ENCODE measurements at regions not wholly inside any gene's neighbourhood (a gene's known extent, or its start where the extent isn't known, plus 50 kb on each side); places are given as distances from the start of the nearest gene placed in this dataset.

GRCh38 chr6:121876721-121877120 is 441.3 kb downstream of the GJA1 start:
- Histone ChIP-seq H2BK120ac (ENCODE audit: low read depth, low read length, poor library complexity, severe bottlenecking) (no peak overlapping the region), H3K9ac (ENCODE audit: extremely low read depth, insufficient read length, low read length) (no peak overlapping the region), H3K79me2 (ENCODE audit: insufficient read depth, low read length) (no peaks in the 10 kb centered on the region), H3K4me2 (ENCODE audit: insufficient read depth, insufficient read length, low read length) (no peak overlapping the region), H3K18ac (ENCODE audit: insufficient read length, low read depth, low read length) (no peak overlapping the region), H3K23ac (ENCODE audit: insufficient read length, low read depth, low read length) (no peak overlapping the region), H3K79me1 (ENCODE audit: insufficient read depth, low read depth, low read length, poor library complexity, severe bottlenecking) (no peaks in the 10 kb centered on the region), H2BK15ac (ENCODE audit: low read depth, low read length) (no peak overlapping the region), H4K8ac (replicated peaks; ENCODE audit: insufficient read length, low read depth, low read length) (no peak overlapping the region), H3K27ac (ENCODE audit: insufficient read length, low read depth, low read length) (no peak overlapping the region), H3K56ac (ENCODE audit: insufficient read length, low read depth, low read length) (no peak overlapping the region), H2AFZ (ENCODE audit: low read length) (no peak overlapping the region), H2BK20ac (ENCODE audit: low read depth, low read length, poor library complexity, severe bottlenecking) (no peak overlapping the region), H4K5ac (ENCODE audit: insufficient read length, low read depth, low read length) (no peak overlapping the region), H3K9me3 (ENCODE audit: control insufficient read depth, low read depth, low read length) (no peaks in the 10 kb centered on the region), H4K20me1 (ENCODE audit: control insufficient read depth, insufficient read depth, insufficient read length) (no peaks in the 10 kb centered on the region), H3K27me3 (ENCODE audit: insufficient read depth, low read length) (no peaks in the 10 kb centered on the region), H4K91ac (ENCODE audit: insufficient read length, low read depth, low read length) (no peak overlapping the region), H2BK12ac (ENCODE audit: insufficient read length, low read depth, low read length) (no peak overlapping the region), H3K4ac (ENCODE audit: low read depth, low read length) (no peak overlapping the region), H3K23me2 (ENCODE audit: insufficient read length, low read depth, low read length, poor library complexity, severe bottlenecking) (no peaks in the 10 kb centered on the region), H2AK5ac (ENCODE audit: insufficient read length, low read length) (no peak overlapping the region), H3K4me1 (ENCODE audit: insufficient read depth, low read length) (no peaks in the 10 kb centered on the region), H2BK5ac (ENCODE audit: insufficient read length, low read length) (no peak overlapping the region), H3T11ph (ENCODE audit: low read length) (no peak overlapping the region), H3K14ac (ENCODE audit: insufficient read depth, low read length) (no peak overlapping the region)
- TF ChIP-seq CTCF (conservative IDR thresholded peaks at IDR 0.05) = no peak
- no peak overlapping the region for H3K4me3 Mint-ChIP-seq
- peaks cover 12 to 14% of the 10 kb centered on the region in 2 experiments; a peak in 4 of 5 replicates for H3K9me3 Mint-ChIP-seq
- no peak overlapping the region for H3K27ac Mint-ChIP-seq
- no peaks in the 10 kb centered on the region for H3K27me3 Mint-ChIP-seq (ENCODE audit: low read depth)
- H3K36me3 Mint-ChIP-seq (ENCODE audit: insufficient read depth in 1 of 3, low read depth in 3 of 3) = peaks cover 5 to 21% (median 11%) of the 10 kb centered on the region in 3 experiments; a peak in 6 of 7 replicates
- no peaks in the 10 kb centered on the region for H3K4me1 Mint-ChIP-seq
- DNase-seq = no peak

Data from H9 (cell line).